ENCODE measurements at regions not wholly inside any gene's neighbourhood (a gene's known extent, or its start where the extent isn't known, plus 50 kb on each side); places are given as distances from the start of the nearest gene placed in this dataset.
"Not testable (repeated sequence)": the region's sequence is repeated elsewhere in the genome, so short reads cannot be mapped to it uniquely, and the experiment has no call there.

GRCh38 chr13:50131920-50132903, 117.0 kb downstream of the KCNRG start:
- DNase-seq, result no peak

GRCh38 chr13:50132904-50133357, 117.7 kb downstream of the KCNRG start:
- DNase-seq, result no peak

- DNase-seq, result no peak
Observed at GRCh38 chr13:50133358-50133953, 118.2 kb downstream of the KCNRG start.

- DNase-seq, result no peak
Observed at GRCh38 chr13:50136226-50136625, 121.0 kb downstream of the KCNRG start.

- no peak for DNase-seq
Observed at GRCh38 chr13:50136678-50137077, 121.4 kb downstream of the KCNRG start.

GRCh38 chr13:50139435-50139934, 124.2 kb downstream of the KCNRG start:
- DNase-seq, result not testable (repeated sequence)

GRCh38 chr13:50140153-50140552, 124.9 kb downstream of the KCNRG start:
- no peak for DNase-seq

- no peak for DNase-seq
Observed at GRCh38 chr13:50140581-50141374, 125.5 kb downstream of the KCNRG start.

- DNase-seq, result no peak
Observed at GRCh38 chr13:50141375-50141975, 126.2 kb downstream of the KCNRG start.

- DNase-seq, result no peak
Observed at GRCh38 chr13:50144246-50145160, 129.3 kb downstream of the KCNRG start.

- DNase-seq, result no peak
Observed at GRCh38 chr13:50149214-50149613, 134.0 kb downstream of the KCNRG start.

- DNase-seq, result no peak
Observed at GRCh38 chr13:50149932-50150331, 134.7 kb downstream of the KCNRG start.

- DNase-seq, result no peak
Observed at GRCh38 chr13:50152224-50152623, 137.0 kb downstream of the KCNRG start.

- no peak for DNase-seq
Observed at GRCh38 chr13:50152655-50153309, 137.5 kb downstream of the KCNRG start.

GRCh38 chr13:50153401-50153800, 138.2 kb downstream of the KCNRG start:
- no peak for DNase-seq

- DNase-seq, result no peak
Observed at GRCh38 chr13:50153876-50154275, 138.6 kb downstream of the KCNRG start.

- no peak for DNase-seq
Observed at GRCh38 chr13:50154697-50155096, 139.5 kb downstream of the KCNRG start.

GRCh38 chr13:50156140-50156539, 140.9 kb downstream of the KCNRG start:
- DNase-seq, result no peak

GRCh38 chr13:50156561-50157127, 141.4 kb downstream of the KCNRG start:
- no peak for DNase-seq

GRCh38 chr13:50158385-50159165, 143.3 kb downstream of the KCNRG start:
- DNase-seq, result no peak
